Hematopoietic multipotent progenitor cell treated with erythropoietin and hydrocortisone succinate and interleukin-3 and kit ligand, for 6 days (in vitro differentiated cells): ENCODE measurements at regions not wholly inside any gene's neighbourhood (a gene's known extent, or its start where the extent isn't known, plus 50 kb on each side); places are given as distances from the start of the nearest gene placed in this dataset.

ENCODE experiments used
- DNase-seq: peaks from one replicate; pipeline ENCODE4 v3.0.0-alpha.2; 2015

DNA sequence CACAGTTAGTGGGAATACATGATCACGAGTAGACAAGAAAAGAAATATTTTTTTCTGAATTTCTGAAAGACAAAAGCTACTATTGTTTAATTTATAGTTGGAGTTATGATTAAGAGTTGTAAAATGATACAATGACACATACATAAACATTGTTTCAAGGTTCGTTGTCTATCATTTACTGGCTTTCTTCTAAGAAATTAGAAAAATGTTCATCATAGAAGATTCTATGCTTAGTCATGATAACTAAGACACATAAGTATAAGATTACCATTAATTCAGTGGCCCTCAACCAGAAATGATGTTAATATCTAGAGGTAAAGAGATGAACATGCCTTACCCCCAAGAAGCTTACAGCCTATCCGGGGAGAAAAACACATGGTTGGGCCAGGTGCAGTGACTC lies 1832.8 kb upstream of the PRR20A start:
- DNase-seq: no peak

DNA sequence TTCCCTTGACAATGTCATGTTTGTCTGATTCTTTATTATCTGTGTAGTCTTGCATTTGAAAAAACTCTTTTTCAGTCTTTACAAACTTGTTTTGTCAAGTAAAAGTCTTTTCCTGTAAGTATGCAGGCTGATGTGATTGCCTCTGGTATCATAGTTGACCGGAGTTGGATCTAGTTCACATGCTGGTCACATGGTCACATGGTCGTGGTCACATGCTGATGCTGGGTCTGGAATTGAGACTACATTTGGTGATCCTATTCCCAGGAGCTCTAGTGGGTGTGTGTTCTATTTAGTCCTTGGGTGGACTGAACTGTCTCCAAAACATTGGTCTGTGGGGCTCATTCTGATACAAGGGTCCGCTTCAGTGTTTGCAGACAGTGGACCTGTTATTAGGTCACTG lies 1798.8 kb upstream of the PRR20A start:
- no peak for DNase-seq

DNA sequence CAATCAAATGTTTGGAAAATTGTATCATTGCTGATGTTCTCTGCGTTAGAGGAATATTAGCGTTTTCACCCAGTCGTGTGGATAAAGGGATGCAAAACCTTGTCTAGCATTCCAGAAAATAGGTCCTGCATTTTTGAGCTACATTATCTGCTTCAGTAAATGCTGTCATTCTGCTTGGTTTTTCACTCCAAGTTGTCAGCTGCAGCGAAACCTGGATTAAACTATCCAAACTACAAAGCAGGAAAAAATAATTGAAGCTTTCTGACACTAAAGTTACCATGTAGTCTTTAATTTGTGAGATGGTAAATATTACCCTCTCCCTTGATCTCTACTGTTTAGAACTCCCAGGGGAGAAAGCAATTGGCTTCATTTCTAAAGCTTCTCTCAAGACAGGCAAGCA lies 1795.5 kb upstream of the PRR20A start:
- DNase-seq: no peak

- no peak for DNase-seq
Observed at GRCh38 chr13:55347528-55347927, 1793.2 kb upstream of the PRR20A start.

DNA sequence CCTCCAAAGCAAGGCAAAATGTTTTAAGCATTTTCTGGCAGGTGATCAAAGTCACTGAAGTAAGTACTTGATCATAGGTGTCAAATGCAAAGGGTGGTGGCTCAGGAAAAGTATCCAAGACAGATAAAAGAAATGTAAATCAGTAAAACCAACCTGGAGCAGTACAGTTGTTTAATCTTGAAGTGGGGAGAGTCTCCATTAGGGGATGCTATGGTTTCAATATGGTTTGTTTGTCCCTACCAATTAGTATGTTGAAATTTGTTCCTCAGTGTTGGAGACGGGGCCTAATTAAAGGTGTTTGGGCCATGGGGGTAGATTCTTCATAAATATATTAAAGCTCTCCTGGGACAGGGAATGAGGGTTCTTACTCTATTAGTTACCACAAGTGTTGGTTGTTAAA lies 1781.7 kb upstream of the PRR20A start:
- DNase-seq: no peak

GRCh38 chr13:55361141-55361540 lies 1779.6 kb upstream of the PRR20A start:
- no peak for DNase-seq

GRCh38 chr13:55366676-55367075 lies 1774.0 kb upstream of the PRR20A start:
- no peak for DNase-seq

GRCh38 chr13:55394470-55394869 lies 1746.2 kb upstream of the PRR20A start:
- no peak for DNase-seq

- DNase-seq: no peak
Observed at GRCh38 chr13:55402870-55403269, 1737.8 kb upstream of the PRR20A start.

GRCh38 chr13:55403887-55404487 lies 1736.7 kb upstream of the PRR20A start:
- no peak for DNase-seq

DNA sequence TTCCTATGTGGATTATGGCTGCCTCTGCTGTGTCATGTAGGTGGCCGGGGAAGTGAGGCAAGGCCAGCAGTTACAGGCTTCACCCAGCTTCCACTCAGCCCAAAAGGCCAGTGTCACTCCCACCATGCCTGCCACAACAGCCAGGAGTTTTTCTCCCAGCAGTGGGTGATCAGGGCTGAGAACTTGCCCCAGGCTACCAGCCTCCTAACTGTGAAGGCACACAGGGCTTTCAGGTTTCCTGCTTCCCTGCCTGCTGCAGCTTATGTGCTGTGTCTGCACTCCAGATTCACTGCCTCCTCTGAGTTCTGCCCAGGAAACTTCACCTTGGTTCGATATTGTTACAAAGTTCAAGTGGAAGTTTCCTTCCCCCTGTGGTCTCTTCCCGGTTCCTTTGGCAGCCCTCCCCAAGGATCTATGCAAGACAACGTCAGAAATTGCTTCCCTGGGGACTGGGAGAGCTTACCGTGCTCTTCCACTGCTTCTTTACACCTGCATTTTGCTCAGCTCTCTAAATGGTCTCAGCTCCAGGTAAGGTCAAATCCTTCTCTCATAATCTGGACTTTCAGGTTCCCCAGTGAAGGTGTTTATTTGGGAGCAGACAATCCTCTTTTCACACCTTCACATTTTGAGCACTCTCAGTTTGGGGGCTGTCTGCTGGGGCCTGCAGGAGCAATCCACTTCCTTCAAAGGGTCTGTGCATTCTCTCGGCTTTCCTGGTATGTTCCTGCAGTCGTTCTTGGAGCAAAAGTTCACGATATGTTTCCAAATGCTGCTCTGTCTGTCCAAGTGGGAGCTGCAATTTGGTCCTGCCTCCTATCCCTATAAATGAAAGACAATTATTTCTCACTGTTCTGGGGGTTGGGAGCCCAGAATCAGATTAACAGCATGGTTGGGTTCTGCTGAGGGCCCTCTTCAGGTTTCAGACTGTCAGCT lies 1730.1 kb upstream of the PRR20A start:
- DNase-seq: no peak

GRCh38 chr13:55418095-55418494 lies 1722.6 kb upstream of the PRR20A start:
- no peak for DNase-seq

DNA sequence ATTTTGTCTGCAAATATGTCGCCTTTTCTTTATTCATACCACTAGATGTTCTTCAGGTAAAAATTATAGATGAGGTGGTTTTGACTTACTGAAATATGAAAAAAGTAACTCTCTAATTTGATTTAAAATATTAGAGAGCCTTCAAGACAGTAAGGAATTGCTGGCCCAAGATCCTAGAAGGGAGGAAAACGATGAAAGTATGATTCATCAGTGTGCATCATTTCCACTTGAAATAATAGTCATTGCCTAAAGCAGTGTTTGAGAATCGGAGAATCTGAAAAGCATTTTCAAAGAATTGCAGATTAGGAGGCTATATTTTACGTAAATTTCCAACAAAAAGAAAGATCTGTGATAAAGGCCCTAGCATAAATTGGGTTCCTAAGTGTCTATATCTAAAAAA lies 1707.9 kb upstream of the PRR20A start:
- no peak for DNase-seq

GRCh38 chr13:55437162-55437561 lies 1703.6 kb upstream of the PRR20A start:
- no peak for DNase-seq

GRCh38 chr13:55439450-55439849 lies 1701.3 kb upstream of the PRR20A start:
- DNase-seq: no peak

- DNase-seq: no peak
Observed at GRCh38 chr13:55440465-55441085, 1700.1 kb upstream of the PRR20A start.

DNA sequence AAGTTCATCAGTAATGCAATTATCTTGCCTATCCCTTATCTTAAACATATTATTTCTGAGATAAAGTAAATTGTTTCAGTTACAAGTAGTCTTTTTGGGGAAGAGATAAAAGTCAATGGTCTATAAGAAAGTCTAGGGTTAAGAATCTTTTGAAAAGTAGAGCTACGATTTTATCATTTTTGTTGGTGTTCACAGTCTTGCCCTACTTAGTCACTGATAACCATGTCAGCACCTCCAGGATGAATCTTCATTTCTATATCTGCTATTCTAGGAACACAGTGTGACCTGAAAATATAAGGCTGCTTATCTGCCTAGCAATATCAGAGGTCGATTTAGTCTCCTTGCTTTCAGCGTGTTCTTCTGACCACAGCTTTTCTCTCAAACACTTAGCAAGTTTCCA lies 1676.5 kb upstream of the PRR20A start:
- no peak for DNase-seq

GRCh38 chr13:55467476-55467875 lies 1673.2 kb upstream of the PRR20A start:
- no peak for DNase-seq

DNA sequence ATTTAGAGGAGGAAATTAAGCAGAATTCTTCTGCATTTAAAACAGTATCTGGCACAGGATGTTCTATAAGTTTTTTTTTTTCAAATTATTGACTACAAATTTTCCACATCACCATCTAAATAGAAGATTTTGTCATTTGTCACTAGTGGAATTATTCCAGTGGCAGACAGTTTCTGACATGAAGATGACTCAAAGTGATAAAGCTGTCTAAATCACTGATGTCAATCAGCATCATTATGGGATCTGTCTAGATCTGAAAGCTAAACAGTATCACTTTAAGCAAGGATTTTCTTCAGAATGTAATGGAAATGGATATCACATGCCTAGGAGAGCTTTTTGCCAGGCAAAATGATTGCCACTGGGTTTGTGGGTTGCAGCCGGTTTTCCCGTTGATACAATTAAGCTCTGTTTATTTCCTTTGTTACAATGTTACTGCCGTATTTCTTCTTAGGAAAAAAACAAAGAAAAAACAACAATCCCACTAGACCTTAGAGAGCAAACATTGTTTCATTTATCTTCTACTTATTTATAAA lies 1657.0 kb upstream of the PRR20A start:
- DNase-seq: no peak

GRCh38 chr13:55493297-55493696 lies 1647.4 kb upstream of the PRR20A start:
- no peak for DNase-seq

GRCh38 chr13:55497486-55497885 lies 1643.2 kb upstream of the PRR20A start:
- DNase-seq: no peak

DNA sequence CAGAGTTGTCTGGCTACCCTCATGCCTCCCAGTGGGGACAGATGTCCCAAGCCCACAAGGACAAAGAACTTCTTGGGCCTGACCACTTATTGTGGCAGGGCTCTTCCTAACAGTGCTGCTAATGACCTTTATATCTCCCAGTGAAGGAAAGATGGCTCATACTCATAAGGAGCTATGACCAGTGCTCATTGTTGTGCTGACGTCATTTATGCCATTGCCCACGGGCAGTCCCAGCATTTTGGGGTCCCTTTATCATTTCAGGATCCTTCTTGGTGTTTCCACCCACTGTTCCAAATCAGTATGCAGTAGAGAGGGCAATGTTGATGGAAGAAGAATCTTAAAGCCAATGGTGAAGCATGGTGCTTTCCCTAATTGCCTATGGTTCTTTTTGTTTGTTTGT lies 1640.0 kb upstream of the PRR20A start:
- DNase-seq: no peak

GRCh38 chr13:55516610-55517009 lies 1624.1 kb upstream of the PRR20A start:
- DNase-seq: no peak

GRCh38 chr13:55517312-55517711 lies 1623.4 kb upstream of the PRR20A start:
- peak; percentile 2 for DNase-seq
